Smooth muscle cell (in vitro differentiated cells): ENCODE measurements at regions not wholly inside any gene's neighbourhood (a gene's known extent, or its start where the extent isn't known, plus 50 kb on each side); places are given as distances from the start of the nearest gene placed in this dataset.

ENCODE experiments used
- DNase-seq: peaks from one replicate; lab custom pipeline; 2025; ENCODE audit not compliant: unreplicated experiment; lab: John Stamatoyannopoulos, UW
- H2AFZ ChIP-seq: fragments of 200-600 bp; sonication (generic); 2 replicates; pipeline ENCODE4 v1.6.0; 2016; ENCODE audit warnings: antibody characterized with exemption, low read depth, mild to moderate bottlenecking
- H3F3A ChIP-seq: fragments of 200-600 bp; sonication (generic); 2 replicates; pipeline ENCODE4 v1.6.0; 2017; ENCODE audit warnings: antibody characterized with exemption, low read depth
- H3K27ac ChIP-seq: fragments of 200-600 bp; sonication (generic); 2 replicates; pipeline ENCODE4 v1.5.1; 2016; ENCODE audit warnings: low read depth, mild to moderate bottlenecking
- H3K27me3 ChIP-seq: fragments of 200-600 bp; sonication (generic); 2 replicates; pipeline ENCODE4 v1.6.1; 2016; ENCODE audit warnings: low read depth, mild to moderate bottlenecking
- H3K36me3 ChIP-seq: fragments of 200-600 bp; sonication (generic); 2 replicates; pipeline ENCODE4 v1.5.1; 2016; ENCODE audit warnings: low read depth
- H3K4me1 ChIP-seq: fragments of 200-600 bp; sonication (generic); 2 replicates; pipeline ENCODE4 v1.5.1; 2016; ENCODE audit warnings: low read depth
- H3K4me2 ChIP-seq: fragments of 200-600 bp; sonication (generic); 2 replicates; pipeline ENCODE4 v1.6.0; 2016; ENCODE audit warnings: mild to moderate bottlenecking
- H3K4me3 ChIP-seq: fragments of 200-600 bp; sonication (generic); 2 replicates; pipeline ENCODE4 v1.5.1; 2016; ENCODE audit warnings: mild to moderate bottlenecking
- H3K79me2 ChIP-seq: fragments of 200-600 bp; sonication (generic); 2 replicates; pipeline ENCODE4 v1.6.0; 2016; ENCODE audit warnings: low read depth, mild to moderate bottlenecking
- H3K9ac ChIP-seq: fragments of 200-600 bp; sonication (generic); 2 replicates; pipeline ENCODE4 v1.6.0; 2016; ENCODE audit warnings: low read depth
- H3K9me3 ChIP-seq: fragments of 200-600 bp; sonication (generic); replicated peaks from 2 replicates; pipeline ENCODE4 v1.5.1; 2016; ENCODE audit warnings: low read depth
- H4K20me1 ChIP-seq: fragments of 200-600 bp; sonication (generic); 2 replicates; pipeline ENCODE4 v1.6.0; 2016; ENCODE audit warnings: low read depth
- WGBS: methylation state at CpG from one replicate; pipeline ENCODE4 v1.1.7; 2016; ENCODE audit warnings: low lambda C conversion rate; 5-methylcytosine and 5-hydroxymethylcytosine counted together
- TF ChIP-seq, protein P1 (sequence below): fragments of 200-600 bp; sonication (generic); IDR thresholded peaks from 2 replicates; pipeline ENCODE4 v1.5.1; 2017; ENCODE audit warnings: borderline replicate concordance, mild to moderate bottlenecking, antibody characterized with exemption; ENCODE audit not compliant: insufficient read depth, poor library complexity, severe bottlenecking

DNA sequence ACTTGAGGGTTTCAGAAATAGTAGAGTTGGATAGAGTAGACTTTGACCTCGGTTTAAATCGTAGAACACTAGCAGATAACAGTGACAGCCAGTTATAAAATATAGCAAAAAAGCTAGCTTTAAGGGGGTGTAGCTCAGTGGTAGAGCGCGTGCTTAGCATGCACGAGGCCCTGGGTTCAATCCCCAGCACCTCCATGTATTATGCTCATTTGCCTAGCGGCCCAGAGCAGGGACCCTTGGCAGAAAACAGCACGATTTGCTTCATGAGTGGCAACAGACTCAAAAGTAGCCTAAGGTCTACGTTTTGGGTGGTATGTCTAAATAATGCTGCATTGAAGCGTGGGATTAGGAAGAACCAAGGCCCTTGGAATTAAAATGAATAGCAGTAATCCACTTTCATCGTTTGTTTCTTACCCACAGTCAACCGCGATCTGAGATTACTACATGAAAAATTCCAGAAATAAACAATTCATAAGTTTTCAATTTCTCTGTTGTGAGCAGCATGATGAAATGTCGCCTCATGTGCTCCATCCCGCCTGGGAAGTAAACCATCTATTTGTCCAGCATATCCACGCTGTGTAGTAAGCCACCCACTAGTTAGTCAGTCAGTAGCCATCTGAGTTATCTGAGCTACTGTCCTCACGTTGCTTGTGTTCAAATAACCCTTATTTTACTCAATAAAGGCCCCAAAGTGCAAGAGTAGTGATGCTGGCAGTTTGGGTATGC, 184.9 kb downstream of the GPX5 start:
- Histone ChIP-seq H3K4me2 (peak overlapping the region; percentile 90), H3K27me3 (no peaks in the 10 kb centered on the region), H3F3A (peaks cover 5% of the 10 kb centered on the region), H4K20me1 (no peaks in the 10 kb centered on the region), H3K27ac (no peak overlapping the region), H3K36me3 (no peaks in the 10 kb centered on the region), H3K4me1 (peaks cover 6% of the 10 kb centered on the region), H3K9me3 (no peaks in the 10 kb centered on the region), H3K4me3 (peak overlapping the region; percentile 66), H3K9ac (no peak overlapping the region), H3K79me2 (no peaks in the 10 kb centered on the region), H2AFZ (peak overlapping the region; percentile 100)
- 36% methylated on average over 16 of the region's 16 CpGs for WGBS
- TF ChIP-seq, protein P1, sequence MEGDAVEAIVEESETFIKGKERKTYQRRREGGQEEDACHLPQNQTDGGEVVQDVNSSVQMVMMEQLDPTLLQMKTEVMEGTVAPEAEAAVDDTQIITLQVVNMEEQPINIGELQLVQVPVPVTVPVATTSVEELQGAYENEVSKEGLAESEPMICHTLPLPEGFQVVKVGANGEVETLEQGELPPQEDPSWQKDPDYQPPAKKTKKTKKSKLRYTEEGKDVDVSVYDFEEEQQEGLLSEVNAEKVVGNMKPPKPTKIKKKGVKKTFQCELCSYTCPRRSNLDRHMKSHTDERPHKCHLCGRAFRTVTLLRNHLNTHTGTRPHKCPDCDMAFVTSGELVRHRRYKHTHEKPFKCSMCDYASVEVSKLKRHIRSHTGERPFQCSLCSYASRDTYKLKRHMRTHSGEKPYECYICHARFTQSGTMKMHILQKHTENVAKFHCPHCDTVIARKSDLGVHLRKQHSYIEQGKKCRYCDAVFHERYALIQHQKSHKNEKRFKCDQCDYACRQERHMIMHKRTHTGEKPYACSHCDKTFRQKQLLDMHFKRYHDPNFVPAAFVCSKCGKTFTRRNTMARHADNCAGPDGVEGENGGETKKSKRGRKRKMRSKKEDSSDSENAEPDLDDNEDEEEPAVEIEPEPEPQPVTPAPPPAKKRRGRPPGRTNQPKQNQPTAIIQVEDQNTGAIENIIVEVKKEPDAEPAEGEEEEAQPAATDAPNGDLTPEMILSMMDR = no peak
- DNase-seq = no peak

DNA sequence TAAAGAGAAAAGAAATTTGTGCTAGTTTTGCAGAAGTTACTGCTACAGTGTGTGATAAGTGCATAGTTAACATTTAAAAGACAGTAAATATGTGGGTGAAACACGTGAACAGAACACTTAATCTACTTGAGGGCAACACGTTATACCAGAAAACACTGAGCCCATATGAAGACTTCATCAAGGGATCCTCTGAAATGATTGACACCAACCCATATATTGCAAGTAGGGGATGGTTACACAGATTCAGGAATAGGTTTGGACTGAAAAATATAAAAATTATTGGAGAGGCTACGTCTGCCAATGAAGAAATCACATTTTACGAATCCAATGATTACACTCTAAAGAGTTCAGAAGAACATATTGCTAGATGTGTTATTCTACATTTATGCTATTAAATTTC, 185.6 kb downstream of the GPX5 start:
- Histone ChIP-seq H2AFZ (no peak overlapping the region), H3K4me3 (no peak overlapping the region), H3K79me2 (no peaks in the 10 kb centered on the region), H4K20me1 (no peaks in the 10 kb centered on the region), H3F3A (peaks cover 5% of the 10 kb centered on the region), H3K9me3 (no peaks in the 10 kb centered on the region), H3K4me1 (peaks cover 6% of the 10 kb centered on the region), H3K4me2 (no peak overlapping the region), H3K36me3 (no peaks in the 10 kb centered on the region), H3K27me3 (peaks cover 2% of the 10 kb centered on the region), H3K9ac (no peak overlapping the region), H3K27ac (no peak overlapping the region)
- WGBS = 97% methylated on average over 4 of the region's 4 CpGs
- TF ChIP-seq, protein P1 = no peak
- DNase-seq = no peak

DNA sequence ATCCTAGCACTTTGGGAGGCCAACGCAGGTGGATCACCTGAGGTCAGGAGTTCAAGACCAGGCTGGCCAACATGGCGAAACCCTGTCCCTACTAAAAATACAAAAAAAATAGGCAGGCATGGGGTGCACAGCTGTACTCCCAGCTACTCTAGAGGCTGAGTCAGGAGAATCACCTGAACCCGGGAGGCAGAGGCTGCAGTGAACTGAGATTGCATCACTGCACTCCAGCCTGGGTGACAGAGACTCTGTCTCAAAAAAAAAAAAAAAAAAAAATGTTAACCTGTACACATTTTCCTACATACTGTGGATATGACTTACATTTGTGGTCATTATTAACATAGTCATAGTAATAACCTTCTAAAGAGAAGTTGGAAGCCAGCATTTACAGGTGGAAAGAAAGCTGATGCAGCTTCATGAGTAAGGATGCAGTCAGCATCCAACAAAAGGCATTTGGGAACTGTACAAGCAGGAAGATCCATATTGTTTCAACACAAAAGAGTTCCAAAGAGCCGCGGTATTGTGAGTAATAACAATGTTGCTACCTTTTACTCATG, 186.2 kb downstream of the GPX5 start:
- H3K9ac ChIP-seq = no peak overlapping the region
- TF ChIP-seq, protein P1 = no peak
- H3F3A ChIP-seq = peaks cover 5% of the 10 kb centered on the region
- WGBS = 87% methylated on average over 5 of the region's 5 CpGs
- no peak for DNase-seq
- H3K4me2 ChIP-seq = no peak overlapping the region
- no peaks in the 10 kb centered on the region for H4K20me1 ChIP-seq
- no peaks in the 10 kb centered on the region for H3K79me2 ChIP-seq
- H2AFZ ChIP-seq = no peak overlapping the region
- H3K4me3 ChIP-seq = no peak overlapping the region
- no peaks in the 10 kb centered on the region for H3K9me3 ChIP-seq
- H3K27ac ChIP-seq = no peak overlapping the region
- H3K27me3 ChIP-seq = peaks cover 8% of the 10 kb centered on the region
- H3K4me1 ChIP-seq = peaks cover 6% of the 10 kb centered on the region
- H3K36me3 ChIP-seq = no peaks in the 10 kb centered on the region

DNA sequence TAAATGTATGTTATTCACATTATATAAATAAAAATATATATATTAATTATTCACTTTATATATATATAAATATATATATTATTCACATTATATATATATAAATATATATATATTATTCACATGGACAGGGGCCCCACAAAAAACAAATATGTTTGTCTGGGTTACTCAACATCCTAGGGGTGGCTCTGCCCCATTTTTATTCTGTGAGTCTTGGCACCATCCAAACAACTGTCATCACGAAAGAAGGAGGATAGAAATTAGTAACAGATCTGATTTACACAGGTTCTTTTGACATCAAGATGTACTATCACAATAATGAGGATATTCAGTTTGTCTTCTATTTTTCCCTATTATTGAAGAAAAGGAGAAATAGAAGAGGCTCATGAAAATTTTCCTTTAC, 187.3 kb downstream of the GPX5 start:
- no peak overlapping the region for H3K27ac ChIP-seq
- no peak overlapping the region for H3K4me3 ChIP-seq
- H3K79me2 ChIP-seq = no peaks in the 10 kb centered on the region
- no peaks in the 10 kb centered on the region for H4K20me1 ChIP-seq
- H3K4me1 ChIP-seq = peaks cover 6% of the 10 kb centered on the region
- H3K4me2 ChIP-seq = no peak overlapping the region
- H3K9me3 ChIP-seq = no peaks in the 10 kb centered on the region
- DNase-seq = no peak
- H2AFZ ChIP-seq = no peak overlapping the region
- H3K9ac ChIP-seq = no peak overlapping the region
- H3K27me3 ChIP-seq = peaks cover 10% of the 10 kb centered on the region
- TF ChIP-seq, protein P1 = no peak
- peaks cover 5% of the 10 kb centered on the region for H3F3A ChIP-seq
- no peaks in the 10 kb centered on the region for H3K36me3 ChIP-seq
- WGBS = 85% methylated on average over 1 of the region's 1 CpG
